ENCODE measurements at regions not wholly inside any gene's neighbourhood (a gene's known extent, or its start where the extent isn't known, plus 50 kb on each side); places are given as distances from the start of the nearest gene placed in this dataset.
"Not testable (repeated sequence)": the region's sequence is repeated elsewhere in the genome, so short reads cannot be mapped to it uniquely, and the experiment has no call there.

DNA sequence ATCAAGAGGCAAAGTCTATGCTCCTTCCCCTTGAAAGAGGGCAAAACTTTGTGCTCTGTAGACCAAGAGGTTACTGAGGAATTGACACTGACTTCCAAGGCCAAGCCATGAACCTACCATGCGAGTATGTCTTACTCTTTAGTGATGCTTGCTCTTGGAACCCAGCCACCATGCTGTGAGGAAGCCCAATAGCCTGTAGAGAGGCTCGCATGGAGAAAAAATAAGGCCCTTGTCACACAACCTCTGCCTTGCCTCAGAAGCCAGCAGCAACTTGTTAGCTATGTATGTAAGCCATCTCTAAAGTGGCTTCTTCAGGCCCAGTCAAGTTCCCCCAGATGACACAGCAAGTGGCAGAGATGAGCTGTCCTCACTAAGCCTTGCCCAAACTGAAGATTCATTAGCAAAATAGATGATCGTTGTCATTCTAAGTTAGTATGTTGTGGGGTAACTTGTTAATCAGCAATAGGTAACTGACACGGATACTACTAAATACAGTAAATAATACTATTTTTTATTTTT is 66.1 kb upstream of the RGPD5 start:
- WGBS, 2 donors = 91 to 96% methylated on average over 4 of the region's 4 CpGs
- peaks cover 0 to 10% (median 3%) of the 10 kb centered on the region in 5 donors for H3K4me1 ChIP-seq (ENCODE audit: control insufficient read depth in 5 of 5, insufficient read depth in 5 of 5, low read length in 5 of 5)
- H3K36me3 ChIP-seq (ENCODE audit: control insufficient read depth in 4 of 4, insufficient read depth in 4 of 4, low read length in 4 of 4) = no peaks in the 10 kb centered on the region
- no peak overlapping the region for H3K27ac ChIP-seq (ENCODE audit: low read depth in 1 of 2, low read length in 1 of 2)
- H3K9ac ChIP-seq (ENCODE audit: insufficient read depth in 1 of 2, low read length in 2 of 2) = no peak overlapping the region
- no peaks in the 10 kb centered on the region for H3K27me3 ChIP-seq (ENCODE audit: control insufficient read depth in 3 of 3, insufficient read depth in 3 of 3, low read length in 2 of 3)
- no peak for TF ChIP-seq CTCF (IDR thresholded peaks at IDR 0.05; ENCODE audit: control extremely low read depth, extremely low read depth)
- peaks cover 0 to 4% (median 2%) of the 10 kb centered on the region in 4 donors for H3K9me3 ChIP-seq (ENCODE audit: control insufficient read depth in 4 of 4, insufficient read depth in 3 of 4, low read length in 3 of 4)
- ATAC-seq (ENCODE audit: insufficient read depth, low FRiP score) = no peak
- DNase-seq = no peak
- H3K4me3 ChIP-seq = no peak overlapping the region

- H3K27me3 ChIP-seq (ENCODE audit: control insufficient read depth in 3 of 3, insufficient read depth in 3 of 3, low read length in 2 of 3); DNase-seq; H3K9ac ChIP-seq (ENCODE audit: insufficient read depth in 1 of 2, low read length in 2 of 2); ATAC-seq (ENCODE audit: insufficient read depth, low FRiP score); H3K36me3 ChIP-seq (ENCODE audit: control insufficient read depth in 4 of 4, insufficient read depth in 4 of 4, low read length in 4 of 4); H3K9me3 ChIP-seq (ENCODE audit: control insufficient read depth in 4 of 4, insufficient read depth in 3 of 4, low read length in 3 of 4); H3K4me3 ChIP-seq; H3K27ac ChIP-seq (ENCODE audit: low read depth in 1 of 2, low read length in 1 of 2): not testable (repeated sequence)
- 94 to 97% methylated on average over 14 of the region's 14 CpGs for WGBS, 2 donors
- peaks cover 0 to 12% (median 2%) of the 10 kb centered on the region in 5 donors for H3K4me1 ChIP-seq (ENCODE audit: control insufficient read depth in 5 of 5, insufficient read depth in 5 of 5, low read length in 5 of 5)
Measured at GRCh38 chr2:109733746-109734145, 60.4 kb upstream of the RGPD5 start.

DNA sequence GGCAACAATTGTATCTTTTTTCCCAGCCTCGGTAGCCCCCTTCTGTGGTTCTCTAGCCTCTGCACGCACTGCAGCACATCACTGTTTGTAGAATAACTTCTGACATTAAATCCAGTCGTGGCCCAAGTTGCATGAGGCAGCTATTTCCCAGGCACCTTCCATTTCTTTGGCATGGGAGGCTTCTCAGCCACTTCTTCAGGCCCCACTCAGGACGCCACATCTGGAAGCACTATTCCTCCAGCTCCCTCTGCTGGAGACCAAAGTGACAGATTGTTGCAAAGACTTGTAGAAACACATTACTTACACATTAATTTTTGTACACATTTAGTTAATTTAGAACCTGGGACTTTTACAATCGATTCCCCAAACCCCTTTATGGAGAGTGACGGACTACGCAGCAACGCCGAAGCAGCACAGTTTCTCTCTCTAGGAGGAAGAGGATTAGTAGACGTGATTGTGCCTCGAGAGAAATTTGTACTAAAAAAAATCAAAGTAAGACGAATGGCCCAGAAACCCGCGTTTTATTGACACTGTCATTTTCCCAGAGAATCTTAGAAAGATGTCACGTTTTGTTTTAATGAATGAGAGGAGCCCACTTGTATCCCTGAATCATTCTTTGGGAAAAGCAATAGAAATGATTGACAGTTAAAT is 57.8 kb upstream of the RGPD5 start:
- no peak for ATAC-seq (ENCODE audit: insufficient read depth, low FRiP score)
- Histone ChIP-seq H3K36me3 (ENCODE audit: control insufficient read depth in 4 of 4, insufficient read depth in 4 of 4, low read length in 4 of 4) (no peaks in the 10 kb centered on the region), H3K9me3 (ENCODE audit: control insufficient read depth in 4 of 4, insufficient read depth in 3 of 4, low read length in 3 of 4) (no peaks in the 10 kb centered on the region), H3K4me1 (ENCODE audit: control insufficient read depth in 5 of 5, insufficient read depth in 5 of 5, low read length in 5 of 5) (peaks cover 0 to 4% (median 0%) of the 10 kb centered on the region in 5 donors), H3K27me3 (ENCODE audit: control insufficient read depth in 3 of 3, insufficient read depth in 3 of 3, low read length in 2 of 3) (no peaks in the 10 kb centered on the region), H3K4me3 (no peak overlapping the region), H3K27ac (ENCODE audit: low read depth in 1 of 2, low read length in 1 of 2) (no peak overlapping the region), H3K9ac (ENCODE audit: insufficient read depth in 1 of 2, low read length in 2 of 2) (no peak overlapping the region)
- TF ChIP-seq CTCF (IDR thresholded peaks at IDR 0.05; ENCODE audit: control extremely low read depth, extremely low read depth) = peak; percentile 46
- WGBS, 2 donors = 55 to 63% methylated on average over 15 of the region's 15 CpGs
- DNase-seq = peak; percentile 81 to 85 (median 81)

All from lung (tissue), 11 donors.